OCI-LY1 (cell line): ENCODE measurements at regions not wholly inside any gene's neighbourhood (a gene's known extent, or its start where the extent isn't known, plus 50 kb on each side); places are given as distances from the start of the nearest gene placed in this dataset.

Source experiments
- H2AFZ ChIP-seq: fragments of 200-600 bp; sonication (generic), shearing (Covaris generic); 2 replicates; pipeline ENCODE4 v1.6.0; 2014; ENCODE audit warnings: antibody characterized with exemption, mild to moderate bottlenecking, low read length
- H3F3A ChIP-seq: fragments of 200-600 bp; sonication (generic), shearing (Covaris generic); 2 replicates; pipeline ENCODE4 v1.6.0; 2014; ENCODE audit warnings: mild to moderate bottlenecking, antibody characterized with exemption, low read length, moderate library complexity; ENCODE audit not compliant: insufficient read depth
- H3K27ac ChIP-seq: fragments of 200-600 bp; sonication (generic); 2 replicates; pipeline ENCODE4 v1.5.1; 2014; ENCODE audit warnings: low read length, mixed run types, mild to moderate bottlenecking, low read depth; ENCODE audit not compliant: poor library complexity, severe bottlenecking
- H3K27me3 ChIP-seq: fragments of 200-600 bp; sonication (generic); 2 replicates; pipeline ENCODE4 v1.6.0; 2014; ENCODE audit warnings: antibody characterized with exemption, mild to moderate bottlenecking, low read length, moderate library complexity; ENCODE audit not compliant: insufficient read depth
- H3K36me3 ChIP-seq: fragments of 200-600 bp; sonication (generic); 2 replicates; pipeline ENCODE4 v1.6.1; 2014; ENCODE audit warnings: mild to moderate bottlenecking, antibody characterized with exemption, low read length, moderate library complexity, mixed read lengths; ENCODE audit not compliant: insufficient read depth
- H3K4me1 ChIP-seq: fragments of 200-600 bp; sonication (generic); 2 replicates; pipeline ENCODE4 v1.5.1; 2014; ENCODE audit warnings: mild to moderate bottlenecking, low read length, moderate library complexity; ENCODE audit not compliant: insufficient read depth, severe bottlenecking
- H3K4me2 ChIP-seq: fragments of 200-600 bp; sonication (generic), shearing (Covaris generic); 2 replicates; pipeline ENCODE4 v1.6.1; 2014; ENCODE audit warnings: low read length
- H3K4me3 ChIP-seq: fragments of 200-600 bp; sonication (generic); 2 replicates; pipeline ENCODE4 v1.5.1; 2014; ENCODE audit warnings: low read length, low read depth, mild to moderate bottlenecking, mixed read lengths; ENCODE audit not compliant: poor library complexity, severe bottlenecking
- H3K79me2 ChIP-seq: fragments of 200-600 bp; shearing (Covaris generic); 2 replicates; pipeline ENCODE4 v1.6.1; 2016; ENCODE audit warnings: mixed run types, low read length, mixed read lengths; ENCODE audit not compliant: insufficient read depth
- H3K9ac ChIP-seq: fragments of 200-600 bp; sonication (generic), shearing (Covaris generic); 2 replicates; pipeline ENCODE4 v1.6.1; 2014; ENCODE audit warnings: mild to moderate bottlenecking, low read length, mixed read lengths
- H3K9me2 ChIP-seq: fragments of 200-600 bp; sonication (generic), shearing (Covaris generic); 2 replicates; pipeline ENCODE4 v1.6.1; 2014; ENCODE audit warnings: low read depth, mild to moderate bottlenecking, low read length, mixed read lengths
- H3K9me3 ChIP-seq: fragments of 200-600 bp; shearing (Covaris generic); 2 replicates; pipeline ENCODE4 v1.6.1; 2014; ENCODE audit warnings: low read length, mixed read lengths
- H4K20me1 ChIP-seq: fragments of 200-600 bp; sonication (generic), shearing (Covaris generic); 2 replicates; pipeline ENCODE4 v1.6.0; 2016; ENCODE audit warnings: mild to moderate bottlenecking, low read length; ENCODE audit not compliant: insufficient read depth
- CTCF ChIP-seq: fragments of 200-600 bp; sonication (generic), shearing (Covaris generic); IDR thresholded peaks from 2 replicates; pipeline ENCODE4 v1.5.1; 2017; ENCODE audit warnings: mild to moderate bottlenecking, antibody characterized with exemption, low read length, moderate library complexity, mixed read lengths
- EZH2 ChIP-seq: fragments of 200-600 bp; sonication (generic), shearing (Covaris generic); IDR thresholded peaks from 2 replicates; pipeline ENCODE4 v1.8.0; 2017; ENCODE audit warnings: borderline replicate concordance, mixed run types, mild to moderate bottlenecking, antibody characterized with exemption, low read length, moderate library complexity, mixed read lengths

DNA sequence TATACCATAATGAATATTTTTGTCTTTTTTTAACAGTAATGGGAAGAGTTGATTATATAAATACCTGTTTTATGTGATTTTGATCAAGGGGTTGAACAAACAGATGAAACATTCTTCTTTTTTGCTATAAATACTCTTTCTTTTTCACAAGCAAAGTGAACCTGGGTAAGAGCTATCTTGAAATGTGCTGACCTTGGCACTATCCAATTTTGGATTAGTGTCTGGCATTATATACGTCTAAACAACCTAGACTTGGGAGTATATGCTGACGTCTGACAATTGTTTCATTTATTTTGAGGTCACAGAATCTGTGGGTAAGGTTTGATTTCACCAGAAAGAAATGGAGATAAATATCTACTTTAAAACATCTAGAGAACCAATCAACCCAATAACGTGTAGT lies 716.0 kb upstream of the STXBP6 start:
- H3K9me3 ChIP-seq = no peaks in the 10 kb centered on the region
- H3F3A ChIP-seq = no peaks in the 10 kb centered on the region
- H3K9me2 ChIP-seq = no peaks in the 10 kb centered on the region
- H3K27me3 ChIP-seq = no peaks in the 10 kb centered on the region
- no peak overlapping the region for H3K4me2 ChIP-seq
- no peak for TF ChIP-seq EZH2
- TF ChIP-seq CTCF = no peak
- H4K20me1 ChIP-seq = no peaks in the 10 kb centered on the region
- H3K79me2 ChIP-seq = no peaks in the 10 kb centered on the region
- H3K36me3 ChIP-seq = no peaks in the 10 kb centered on the region
- no peak overlapping the region for H3K4me3 ChIP-seq
- H2AFZ ChIP-seq = no peak overlapping the region
- H3K27ac ChIP-seq = no peak overlapping the region
- no peak overlapping the region for H3K9ac ChIP-seq
- no peaks in the 10 kb centered on the region for H3K4me1 ChIP-seq

- H3K4me3 ChIP-seq = no peak overlapping the region
- no peaks in the 10 kb centered on the region for H3K9me3 ChIP-seq
- no peaks in the 10 kb centered on the region for H3K9me2 ChIP-seq
- TF ChIP-seq EZH2 (no peak), CTCF (no peak)
- H3K79me2 ChIP-seq = no peaks in the 10 kb centered on the region
- H3K36me3 ChIP-seq = no peaks in the 10 kb centered on the region
- H3K27me3 ChIP-seq = no peaks in the 10 kb centered on the region
- no peak overlapping the region for H3K4me2 ChIP-seq
- H3K4me1 ChIP-seq = no peaks in the 10 kb centered on the region
- H3K9ac ChIP-seq = no peak overlapping the region
- H3K27ac ChIP-seq = no peak overlapping the region
- no peaks in the 10 kb centered on the region for H4K20me1 ChIP-seq
- no peak overlapping the region for H2AFZ ChIP-seq
- H3F3A ChIP-seq = no peaks in the 10 kb centered on the region
Observed at GRCh38 chr14:25759920-25760655, 710.1 kb upstream of the STXBP6 start.

DNA sequence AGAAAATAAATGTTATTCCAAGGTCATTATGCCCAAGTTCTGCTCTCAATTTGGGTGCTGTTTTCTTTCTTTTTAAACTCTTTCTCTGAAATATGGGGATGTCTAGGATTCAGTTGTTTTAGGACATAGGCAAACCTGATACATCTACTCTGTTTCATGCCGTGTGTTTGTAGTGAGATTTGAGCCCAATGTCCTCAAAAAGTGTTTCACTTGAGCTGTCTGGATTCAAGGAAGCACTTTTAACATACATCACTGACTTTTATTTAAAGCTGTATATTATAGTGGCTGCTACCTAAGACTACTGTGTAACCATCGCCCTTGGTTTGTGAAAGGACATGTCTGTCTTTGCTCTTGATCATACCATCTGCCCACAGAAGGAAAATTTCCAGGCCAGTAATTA lies 709.3 kb upstream of the STXBP6 start:
- TF ChIP-seq EZH2 = no peak
- no peak for TF ChIP-seq CTCF
- no peaks in the 10 kb centered on the region for H3K9me3 ChIP-seq
- H3K9ac ChIP-seq = no peak overlapping the region
- H3K4me1 ChIP-seq = no peaks in the 10 kb centered on the region
- no peak overlapping the region for H3K4me2 ChIP-seq
- H3F3A ChIP-seq = no peaks in the 10 kb centered on the region
- H3K4me3 ChIP-seq = no peak overlapping the region
- H3K79me2 ChIP-seq = no peaks in the 10 kb centered on the region
- H4K20me1 ChIP-seq = no peaks in the 10 kb centered on the region
- no peaks in the 10 kb centered on the region for H3K27me3 ChIP-seq
- H3K9me2 ChIP-seq = no peaks in the 10 kb centered on the region
- H3K36me3 ChIP-seq = no peaks in the 10 kb centered on the region
- no peak overlapping the region for H2AFZ ChIP-seq
- H3K27ac ChIP-seq = no peak overlapping the region
